ENCODE measurements at regions not wholly inside any gene's neighbourhood (a gene's known extent, or its start where the extent isn't known, plus 50 kb on each side); places are given as distances from the start of the nearest gene placed in this dataset.
"Not testable (repeated sequence)": the region's sequence is repeated elsewhere in the genome, so short reads cannot be mapped to it uniquely, and the experiment has no call there.

- not testable (repeated sequence) for DNase-seq (ENCODE audit: low spot score)
- FAIRE-seq = peak; percentile 91
These were observed 114.8 kb upstream of the GNAI1 start for GRCh38 chr7:80019809-80020207.

GRCh38 chr7:80018941-80019808, 115.5 kb upstream of the GNAI1 start:
- DNase-seq (ENCODE audit: low spot score) = peak; percentile 84

GRCh38 chr7:80017101-80017698, 117.4 kb upstream of the GNAI1 start:
- DNase-seq (ENCODE audit: low spot score) = no peak

More at GRCh38 chr7:80018941-80019808, 115.5 kb upstream of the GNAI1 start:
- FAIRE-seq = peak; percentile 91

GRCh38 chr7:80014511-80014910, 120.1 kb upstream of the GNAI1 start:
- FAIRE-seq (peak; percentile 9), DNase-seq (ENCODE audit: low spot score) (peak; percentile 66)

More at GRCh38 chr7:80017101-80017698, 117.4 kb upstream of the GNAI1 start:
- FAIRE-seq = no peak

- FAIRE-seq (no peak), DNase-seq (ENCODE audit: low spot score) (no peak)
These were observed 126.6 kb upstream of the GNAI1 start for GRCh38 chr7:80008039-80008438.

GRCh38 chr7:80002865-80003264, 131.8 kb upstream of the GNAI1 start:
- FAIRE-seq (no peak), DNase-seq (ENCODE audit: low spot score) (no peak)

GRCh38 chr7:79998363-79998762, 136.3 kb upstream of the GNAI1 start:
- FAIRE-seq = no peak
- no peak for DNase-seq (ENCODE audit: low spot score)

GRCh38 chr7:79997345-79997744, 137.3 kb upstream of the GNAI1 start:
- FAIRE-seq = no peak
- DNase-seq (ENCODE audit: low spot score) = no peak

GRCh38 chr7:79995741-79996140, 138.9 kb upstream of the GNAI1 start:
- not testable (repeated sequence) for FAIRE-seq; DNase-seq (ENCODE audit: low spot score)

GRCh38 chr7:79988653-79989052, 146.0 kb upstream of the GNAI1 start:
- no peak for DNase-seq (ENCODE audit: low spot score)
- no peak for FAIRE-seq

GRCh38 chr7:79984210-79984609, 150.4 kb upstream of the GNAI1 start:
- FAIRE-seq (no peak), DNase-seq (ENCODE audit: low spot score) (no peak)

GRCh38 chr7:79982141-79982770, 152.4 kb upstream of the GNAI1 start:
- no peak for DNase-seq (ENCODE audit: low spot score)
- no peak for FAIRE-seq

GRCh38 chr7:79980376-79980775, 154.3 kb upstream of the GNAI1 start:
- DNase-seq (ENCODE audit: low spot score) = no peak
- FAIRE-seq = no peak

- DNase-seq (ENCODE audit: low spot score) (no peak), FAIRE-seq (no peak)
These were observed 155.2 kb upstream of the GNAI1 start for GRCh38 chr7:79979437-79979836.

- DNase-seq (ENCODE audit: low spot score) = no peak
- no peak for FAIRE-seq
These were observed 157.2 kb upstream of the GNAI1 start for GRCh38 chr7:79977481-79977880.

GRCh38 chr7:79976711-79977020, 158.0 kb upstream of the GNAI1 start:
- DNase-seq (ENCODE audit: low spot score); FAIRE-seq: not testable (repeated sequence)

- DNase-seq (ENCODE audit: low spot score); FAIRE-seq: not testable (repeated sequence)
These were observed 158.5 kb upstream of the GNAI1 start for GRCh38 chr7:79975986-79976710.

- no peak for DNase-seq (ENCODE audit: low spot score)
- FAIRE-seq = no peak
These were observed 161.2 kb upstream of the GNAI1 start for GRCh38 chr7:79973455-79973854.

- DNase-seq (ENCODE audit: low spot score) (no peak), FAIRE-seq (peak; percentile 42)
These were observed 163.6 kb upstream of the GNAI1 start for GRCh38 chr7:79971058-79971457.

- no peak for DNase-seq (ENCODE audit: low spot score)
- no peak for FAIRE-seq
These were observed 165.7 kb upstream of the GNAI1 start for GRCh38 chr7:79968894-79969293.

GRCh38 chr7:79968077-79968648, 166.5 kb upstream of the GNAI1 start:
- FAIRE-seq = peak; percentile 56

More at GRCh38 chr7:79968077-79968648, 166.5 kb upstream of the GNAI1 start:
- no peak for DNase-seq (ENCODE audit: low spot score)
